PC-9 (cell line): ENCODE measurements at regions not wholly inside any gene's neighbourhood (a gene's known extent, or its start where the extent isn't known, plus 50 kb on each side); places are given as distances from the start of the nearest gene placed in this dataset.

Experiments
- BruUV-seq: library from RNA; stranded (reverse); fragments of 400-500 nt; replicated peaks from 2 replicates; lab custom pipeline; 2021; lab: Mats Ljungman, UMichigan
- CTCF ChIA-PET: fragments of 300-600 bp; sonication (Branson Sonifier 250); formaldehyde crosslinking; loops from one replicate; lab custom pipeline; 2022; ENCODE audit warnings: antibody characterized with exemption; lab: Charles Lee
- POLR2A ChIA-PET: fragments of 300-600 bp; sonication (Branson Sonifier 250); formaldehyde crosslinking; loops from one replicate; lab custom pipeline; 2022; ENCODE audit warnings: antibody characterized with exemption; ENCODE audit not compliant: unreplicated experiment; lab: Charles Lee
- DNase-seq, 2 experiments: peaks; one replicate each; pipeline versions ENCODE4 v3.0.0 to v3.0.0-alpha.2; 2015 to 2022; ENCODE audit warnings: mixed read lengths in 1 of 2
- H2AFZ ChIP-seq: fragments of 200-600 bp; sonication (generic); 2 replicates; pipeline ENCODE4 v1.8.1; 2017; ENCODE audit warnings: antibody characterized with exemption
- H3F3A ChIP-seq: fragments of 200-600 bp; sonication (generic); 2 replicates; pipeline ENCODE4 v1.8.1; 2017; ENCODE audit warnings: antibody characterized with exemption, mild to moderate bottlenecking, low read depth; ENCODE audit not compliant: insufficient read depth
- H3K27ac ChIP-seq: fragments of 200-600 bp; sonication (generic); 2 replicates; pipeline ENCODE4 v1.6.1; 2016; ENCODE audit warnings: mixed run types
- H3K27me3 ChIP-seq: fragments of 200-600 bp; sonication (generic); 2 replicates; pipeline ENCODE4 v1.6.1; 2016; ENCODE audit warnings: low read depth, mixed run types; ENCODE audit not compliant: insufficient read depth
- H3K36me3 ChIP-seq: fragments of 200-600 bp; sonication (generic); 2 replicates; pipeline ENCODE4 v1.6.1; 2016; ENCODE audit warnings: low read depth, mixed run types
- H3K4me1 ChIP-seq: fragments of 200-600 bp; sonication (generic); replicated peaks from 2 replicates; pipeline ENCODE4 v1.6.1; 2016; ENCODE audit warnings: mixed run types; ENCODE audit not compliant: insufficient read depth
- H3K4me2 ChIP-seq: fragments of 200-600 bp; sonication (generic); 2 replicates; pipeline ENCODE4 v1.6.1; 2017; ENCODE audit warnings: mixed run types
- H3K4me3 ChIP-seq: fragments of 200-600 bp; sonication (generic); 2 replicates; pipeline ENCODE4 v1.6.1; 2016; ENCODE audit warnings: mixed run types
- H3K79me2 ChIP-seq: fragments of 200-600 bp; sonication (generic); 2 replicates; pipeline ENCODE4 v1.6.1; 2017; ENCODE audit warnings: low read depth, mixed run types
- H3K9me2 ChIP-seq: fragments of 200-600 bp; sonication (generic); 2 replicates; pipeline ENCODE4 v1.8.1; 2017; ENCODE audit warnings: mild to moderate bottlenecking; ENCODE audit not compliant: insufficient read depth
- H3K9me3 ChIP-seq: fragments of 200-600 bp; sonication (generic); 2 replicates; pipeline ENCODE4 v1.8.1; 2016; ENCODE audit warnings: low read depth; ENCODE audit not compliant: insufficient read depth
- H4K20me1 ChIP-seq: fragments of 200-600 bp; sonication (generic); 2 replicates; pipeline ENCODE4 v1.8.1; 2017; ENCODE audit not compliant: insufficient read depth
- EZH2 ChIP-seq: fragments of 200-600 bp; sonication (generic); IDR thresholded peaks from 2 replicates; pipeline ENCODE4 v1.8.0; 2017; ENCODE audit warnings: antibody characterized with exemption, low read depth
- intact Hi-C: fragments of 100-400 bp; cut with micrococcal nuclease; formaldehyde crosslinking; loops from one replicate; pipeline ENCODE4 v1.10.0; 2022; ENCODE audit not compliant: unreplicated experiment
- TF ChIP-seq, protein P1 (sequence below): fragments of 200-600 bp; sonication (generic); conservative IDR thresholded peaks from 2 replicates; pipeline ENCODE4 v1.6.1; 2017; ENCODE audit warnings: mixed run types, antibody characterized with exemption, mild to moderate bottlenecking, moderate library complexity

DNA sequence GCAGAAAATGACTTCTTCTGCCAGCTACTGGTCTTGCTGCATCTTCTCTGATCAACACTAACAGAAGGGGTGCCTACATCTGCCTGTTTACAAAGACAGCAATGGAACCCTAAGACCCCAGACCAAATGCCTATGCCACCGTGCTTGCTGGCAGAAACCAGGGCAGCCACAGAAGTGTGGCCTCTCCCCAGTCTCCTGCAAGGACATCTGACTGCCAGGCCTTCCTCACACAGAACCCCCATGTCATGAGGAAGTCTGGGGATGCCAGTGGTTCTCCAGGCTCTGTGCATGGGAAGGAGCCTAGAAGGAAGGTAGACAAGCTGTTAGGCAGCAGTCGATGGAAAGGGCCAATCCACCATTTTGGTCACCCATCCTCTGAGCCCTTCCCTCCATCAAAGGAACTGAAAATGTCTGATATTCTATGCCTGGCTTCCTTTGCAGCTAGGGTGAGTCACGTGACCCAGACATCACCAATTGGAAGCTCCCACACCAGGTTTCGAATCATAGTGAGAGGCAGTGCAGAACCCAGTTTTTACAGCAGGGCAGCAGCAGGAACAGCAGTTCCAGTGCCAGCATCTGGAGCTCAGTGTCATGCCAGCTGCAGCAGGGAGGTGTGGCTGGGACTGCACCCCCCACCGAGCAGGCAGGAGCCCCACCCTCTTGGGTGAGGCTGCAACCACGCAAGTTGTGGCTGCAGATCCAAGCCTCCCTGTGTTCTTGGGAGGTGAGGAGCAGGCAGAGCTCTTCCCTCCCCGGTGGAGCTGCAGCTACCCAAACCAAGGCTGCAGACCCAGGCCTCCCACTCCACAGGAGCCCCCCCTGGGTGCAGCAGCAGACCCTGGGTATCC, 123.4 kb downstream of the OLFM1 start:
- Histone ChIP-seq H3K27ac (no peak overlapping the region), H3K79me2 (no peaks in the 10 kb centered on the region), H3F3A (no peaks in the 10 kb centered on the region), H2AFZ (no peak overlapping the region), H4K20me1 (no peaks in the 10 kb centered on the region; the same call in 1 of the 2 replicates), H3K4me2 (no peak overlapping the region), H3K27me3 (peaks cover 83% of the 10 kb centered on the region), H3K4me3 (no peak overlapping the region), H3K4me1 (no peaks in the 10 kb centered on the region), H3K9me2 (no peaks in the 10 kb centered on the region), H3K9me3 (no peaks in the 10 kb centered on the region), H3K36me3 (no peaks in the 10 kb centered on the region)
- CTCF ChIA-PET: no interaction called here
- POLR2A ChIA-PET: no interaction called here
- TF ChIP-seq, protein P1, sequence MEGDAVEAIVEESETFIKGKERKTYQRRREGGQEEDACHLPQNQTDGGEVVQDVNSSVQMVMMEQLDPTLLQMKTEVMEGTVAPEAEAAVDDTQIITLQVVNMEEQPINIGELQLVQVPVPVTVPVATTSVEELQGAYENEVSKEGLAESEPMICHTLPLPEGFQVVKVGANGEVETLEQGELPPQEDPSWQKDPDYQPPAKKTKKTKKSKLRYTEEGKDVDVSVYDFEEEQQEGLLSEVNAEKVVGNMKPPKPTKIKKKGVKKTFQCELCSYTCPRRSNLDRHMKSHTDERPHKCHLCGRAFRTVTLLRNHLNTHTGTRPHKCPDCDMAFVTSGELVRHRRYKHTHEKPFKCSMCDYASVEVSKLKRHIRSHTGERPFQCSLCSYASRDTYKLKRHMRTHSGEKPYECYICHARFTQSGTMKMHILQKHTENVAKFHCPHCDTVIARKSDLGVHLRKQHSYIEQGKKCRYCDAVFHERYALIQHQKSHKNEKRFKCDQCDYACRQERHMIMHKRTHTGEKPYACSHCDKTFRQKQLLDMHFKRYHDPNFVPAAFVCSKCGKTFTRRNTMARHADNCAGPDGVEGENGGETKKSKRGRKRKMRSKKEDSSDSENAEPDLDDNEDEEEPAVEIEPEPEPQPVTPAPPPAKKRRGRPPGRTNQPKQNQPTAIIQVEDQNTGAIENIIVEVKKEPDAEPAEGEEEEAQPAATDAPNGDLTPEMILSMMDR: no peak
- TF ChIP-seq EZH2: no peak
- intact Hi-C loops: no loop called here
- BruUV-seq: no TSS peak
- no peak for DNase-seq

DNA sequence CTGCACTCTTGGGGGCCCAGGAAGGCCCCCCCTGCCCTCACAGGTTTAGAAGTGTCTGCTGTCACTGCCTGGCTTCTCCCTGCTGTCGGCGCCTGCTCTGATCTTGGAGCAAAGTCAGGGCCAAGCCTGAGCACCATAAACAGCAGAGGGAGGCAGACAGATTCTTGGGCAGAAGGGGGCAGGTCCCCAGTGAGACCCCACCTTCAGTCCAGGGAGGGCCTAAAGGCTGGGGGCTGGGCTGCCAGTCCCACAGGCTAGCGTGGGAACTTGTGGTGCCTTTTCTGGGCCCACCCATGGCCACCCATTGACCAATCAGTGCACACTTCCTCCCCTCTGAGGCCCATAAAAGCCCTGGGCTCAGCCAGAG, 124.0 kb downstream of the OLFM1 start:
- H3K9me2 ChIP-seq: no peaks in the 10 kb centered on the region
- H3F3A ChIP-seq: no peaks in the 10 kb centered on the region
- H3K27me3 ChIP-seq: peaks cover 84% of the 10 kb centered on the region
- no peak overlapping the region for H3K27ac ChIP-seq
- no peaks in the 10 kb centered on the region for H3K36me3 ChIP-seq
- H3K4me3 ChIP-seq: no peak overlapping the region
- no peak for DNase-seq
- ChIA-PET CTCF (no interaction called here), POLR2A (no interaction called here)
- no peak overlapping the region for H3K4me2 ChIP-seq
- no peaks in the 10 kb centered on the region for H3K79me2 ChIP-seq
- H3K4me1 ChIP-seq: no peaks in the 10 kb centered on the region
- H4K20me1 ChIP-seq: no peaks in the 10 kb centered on the region; the same call in 1 of the 2 replicates
- TF ChIP-seq, protein P1: no peak
- TF ChIP-seq EZH2: no peak
- no peaks in the 10 kb centered on the region for H3K9me3 ChIP-seq
- intact Hi-C loops: no loop called here
- BruUV-seq: no TSS peak
- no peak overlapping the region for H2AFZ ChIP-seq

DNA sequence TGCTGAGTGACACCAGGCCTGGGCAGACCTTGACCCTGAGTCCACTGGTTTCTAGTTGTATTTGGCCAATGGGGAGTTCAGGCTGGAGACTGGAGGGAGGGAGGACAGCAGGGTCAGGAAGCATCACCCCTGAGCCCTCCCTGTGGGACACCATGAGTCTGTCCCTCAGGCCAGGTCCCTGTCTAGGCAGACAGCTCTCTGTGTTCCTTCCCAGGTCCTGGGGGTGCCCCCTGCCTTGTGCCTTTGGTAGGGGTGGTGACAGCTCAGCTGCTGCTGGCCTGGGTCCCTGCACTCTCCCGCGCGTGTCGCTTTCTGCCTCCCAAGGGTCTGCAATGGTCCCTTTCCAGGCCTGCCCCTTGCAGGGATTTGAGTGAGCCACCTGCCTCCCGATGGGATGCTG, 125.5 kb downstream of the OLFM1 start:
- H4K20me1 ChIP-seq: no peaks in the 10 kb centered on the region; the same call in 1 of the 2 replicates
- no TSS peak for BruUV-seq

More for the DNA sequence above, 125.5 kb downstream of the OLFM1 start:
- Histone ChIP-seq H3F3A (no peaks in the 10 kb centered on the region), H3K4me2 (no peak overlapping the region), H3K27ac (no peak overlapping the region), H3K4me1 (no peaks in the 10 kb centered on the region), H3K36me3 (no peaks in the 10 kb centered on the region), H3K79me2 (no peaks in the 10 kb centered on the region), H3K9me2 (no peaks in the 10 kb centered on the region), H3K4me3 (no peak overlapping the region), H2AFZ (no peak overlapping the region), H3K9me3 (no peaks in the 10 kb centered on the region), H3K27me3 (peaks cover 91% of the 10 kb centered on the region)
- TF ChIP-seq EZH2: no peak
- TF ChIP-seq, protein P1: no peak
- DNase-seq: no peak
- CTCF ChIA-PET: no interaction called here
- intact Hi-C loops: no loop called here
- POLR2A ChIA-PET: no interaction called here
